T47D (cell line): ENCODE measurements at regions not wholly inside any gene's neighbourhood (a gene's known extent, or its start where the extent isn't known, plus 50 kb on each side); places are given as distances from the start of the nearest gene placed in this dataset.

Experiments
- DNase-seq, 2 experiments: peaks; one replicate each; pipeline versions ENCODE4 v3.0.0 to v3.0.0-alpha.2; 2011 to 2012; ENCODE audit warnings: low read depth in 1 of 2, low spot score in 1 of 2
- JUND ChIP-seq: IDR thresholded peaks from 2 replicates; pipeline ENCODE4 v1.6.1; 2012; ENCODE audit warnings: low read depth
- in situ Hi-C: cut with HindIII; loops from 2 replicates; pipeline ENCODE4 v1.10.0; 2016; ENCODE audit warnings: low sequenced_read_pairs, low pct_unique_long_range_greater_than_20kb

DNA sequence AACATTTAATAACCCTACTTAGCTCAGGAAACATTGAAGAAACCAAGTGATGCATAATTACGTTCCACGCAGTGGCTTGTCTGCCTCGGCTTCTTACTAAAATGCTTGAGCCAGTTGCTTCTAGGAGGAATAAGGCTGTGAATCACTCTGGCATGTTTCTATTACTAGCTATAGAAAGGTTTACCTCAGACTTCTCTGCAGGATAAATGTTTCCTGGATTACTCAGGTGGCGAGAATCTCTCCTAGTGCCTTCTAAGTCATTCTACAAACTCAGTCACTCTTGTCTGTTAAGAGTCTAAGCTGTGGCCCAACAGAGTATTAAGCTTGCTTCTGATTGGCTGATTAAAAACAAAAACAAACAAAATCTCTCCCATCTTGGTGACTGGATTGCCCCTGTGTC lies 92.0 kb upstream of the RALGPS2 start:
- in situ Hi-C loops = no loop called here
- no peak for TF ChIP-seq JUND
- DNase-seq = no peak

DNA sequence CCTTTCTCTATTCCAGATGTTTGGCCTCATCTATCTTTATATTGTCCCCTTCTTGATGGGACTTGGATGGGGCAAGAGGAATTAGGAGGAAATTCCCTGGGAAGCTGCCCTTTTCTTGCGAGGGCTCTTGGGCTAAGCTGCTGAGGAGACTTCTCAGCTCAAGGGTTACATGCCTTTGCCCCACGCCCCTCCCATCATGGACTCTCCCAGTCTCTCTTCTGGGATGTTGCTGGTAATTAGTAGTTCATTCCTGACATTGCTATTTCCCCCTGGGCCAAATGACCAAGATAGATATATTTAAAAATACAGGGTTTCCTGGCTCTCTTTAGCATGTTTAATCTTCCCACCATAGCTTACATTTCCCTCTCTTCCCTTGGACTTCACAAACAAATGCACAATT lies 90.6 kb upstream of the RALGPS2 start:
- in situ Hi-C loops = no loop called here
- TF ChIP-seq JUND = no peak
- no peak for DNase-seq

DNA sequence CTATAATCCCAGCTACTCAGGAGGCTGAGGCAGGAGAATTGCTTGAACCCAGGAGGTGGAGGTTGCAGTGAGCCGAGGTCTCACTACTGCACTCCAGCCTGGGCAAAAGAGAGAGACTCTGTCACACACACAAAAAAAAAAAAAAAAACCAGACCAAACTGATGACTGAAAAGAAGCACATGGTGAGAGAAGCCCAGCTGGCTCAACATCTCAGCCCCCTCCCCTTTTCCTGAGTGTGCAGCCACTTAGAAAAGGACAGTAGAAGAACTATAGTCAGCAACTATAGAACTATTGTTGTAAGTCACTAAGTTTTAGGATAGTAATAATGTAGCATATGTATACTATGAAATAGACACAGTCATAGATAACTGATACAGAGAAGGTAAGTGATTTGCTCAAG lies 87.2 kb upstream of the RALGPS2 start:
- in situ Hi-C loops = no loop called here

DNA sequence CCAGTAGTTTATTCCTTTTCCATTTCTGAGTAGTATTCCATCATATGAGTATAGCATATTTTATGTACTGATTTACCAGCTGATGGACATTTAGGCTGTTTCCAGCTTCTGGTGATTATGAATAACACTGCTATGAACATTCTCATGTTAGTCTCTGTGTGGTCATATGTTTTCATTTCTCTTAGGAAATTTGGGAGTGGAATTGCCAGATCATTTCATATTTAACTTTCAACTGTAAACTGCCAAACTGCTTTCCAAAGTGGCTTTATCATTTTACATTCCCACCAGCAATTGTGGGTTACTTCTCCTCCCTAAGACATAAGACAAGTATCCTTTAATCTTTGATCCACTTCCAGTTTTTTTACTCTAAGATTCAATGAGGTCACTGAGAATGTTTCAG lies 85.7 kb upstream of the RALGPS2 start:
- TF ChIP-seq JUND = no peak
- in situ Hi-C loops = no loop called here
- DNase-seq = no peak

More for the DNA sequence above, 87.2 kb upstream of the RALGPS2 start:
- DNase-seq = no peak
- no peak for TF ChIP-seq JUND

DNA sequence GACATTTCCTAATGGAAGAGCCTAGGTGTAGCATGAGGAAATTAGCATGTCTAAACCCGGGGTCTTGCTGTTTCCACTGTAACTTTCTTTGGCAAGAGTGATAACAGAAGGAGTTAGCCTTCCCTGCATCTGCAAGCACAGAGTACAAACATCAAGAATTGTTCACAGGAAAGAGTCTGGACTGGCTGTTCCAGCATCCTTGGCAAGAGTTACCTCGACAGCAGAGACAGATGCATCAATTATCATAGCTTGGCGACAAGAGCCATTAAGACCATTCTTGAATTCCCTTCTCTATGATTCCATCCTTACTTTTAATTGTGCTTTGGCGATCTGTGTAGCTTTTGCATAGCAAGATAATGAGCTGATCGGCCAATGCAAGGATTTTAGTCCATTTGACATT lies 82.8 kb upstream of the RALGPS2 start:
- DNase-seq = no peak
- no peak for TF ChIP-seq JUND
- in situ Hi-C loops = no loop called here

DNA sequence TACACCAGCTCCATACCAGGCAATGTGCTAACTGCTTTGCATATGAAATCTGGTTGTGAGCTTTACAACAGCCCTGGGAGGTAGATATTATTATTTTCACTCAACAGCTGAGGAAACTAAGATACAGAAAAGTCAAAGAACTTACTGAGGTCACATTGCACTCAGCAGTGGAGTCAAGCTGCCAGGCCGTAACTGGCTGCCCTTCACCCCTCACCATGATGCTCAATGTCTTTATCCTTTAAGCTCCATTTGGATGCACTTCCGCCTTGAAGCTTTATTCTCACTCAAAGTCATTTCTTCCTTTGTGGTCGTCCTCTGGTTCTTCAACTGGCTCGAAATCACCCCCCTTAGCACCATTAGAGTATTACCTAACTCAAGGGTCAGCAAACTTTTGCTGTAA lies 81.7 kb upstream of the RALGPS2 start:
- in situ Hi-C loops = no loop called here
- no peak for TF ChIP-seq JUND
- DNase-seq = no peak

DNA sequence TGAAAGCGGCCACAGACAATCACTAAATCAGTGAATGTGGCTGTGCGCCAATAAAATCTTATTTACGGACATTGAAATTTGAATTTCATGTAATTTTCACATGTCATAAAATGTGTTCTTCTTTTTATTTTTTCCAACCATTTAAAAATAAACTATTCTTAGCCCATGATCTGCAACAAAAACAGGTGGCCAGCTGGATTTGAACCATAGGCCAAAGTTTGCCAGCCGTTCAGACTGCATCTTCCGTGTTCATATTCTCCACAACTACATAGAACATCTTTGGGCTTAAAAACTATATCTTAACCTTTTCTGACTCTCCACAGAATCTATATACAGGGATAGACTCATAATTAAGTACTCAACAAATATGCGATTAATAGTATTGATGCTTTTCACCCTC lies 81.2 kb upstream of the RALGPS2 start:
- DNase-seq = no peak
- in situ Hi-C loops = no loop called here
- no peak for TF ChIP-seq JUND

DNA sequence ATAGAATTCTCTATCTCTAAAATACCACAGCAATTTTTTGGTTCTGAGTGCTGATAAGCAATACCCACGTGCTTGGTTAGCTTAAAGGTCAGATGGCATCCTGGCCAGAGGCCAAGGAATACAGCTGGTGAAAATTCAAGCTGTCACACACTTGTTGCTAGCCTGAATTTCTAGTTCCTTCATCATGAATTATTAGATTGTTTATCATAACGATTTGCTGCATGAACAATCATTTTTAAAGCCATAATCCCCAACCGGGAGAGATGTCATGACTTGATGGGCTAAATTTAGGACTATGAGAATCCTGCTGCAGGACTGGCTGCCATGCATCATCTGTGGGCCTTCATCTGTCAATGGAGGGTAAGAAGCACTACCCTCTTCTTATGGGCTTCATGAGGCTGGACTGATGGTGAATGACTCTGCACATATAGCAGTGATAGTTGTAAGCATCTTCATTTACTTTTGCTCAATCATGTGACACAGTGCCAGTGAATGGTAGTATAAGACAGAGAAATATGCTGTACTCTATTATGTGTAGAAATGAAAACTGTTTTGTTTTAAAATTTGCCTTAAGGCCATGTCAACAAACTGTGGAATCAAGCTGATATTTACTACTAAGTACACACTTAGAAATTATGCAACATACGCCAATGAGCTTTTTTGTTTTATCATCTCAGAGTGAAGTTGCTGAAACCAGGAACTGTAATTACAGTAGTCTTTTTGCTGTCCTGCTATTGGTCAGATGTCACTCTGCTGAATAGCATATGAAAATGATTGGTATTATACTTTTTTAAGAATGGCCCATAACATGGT lies 80.5 kb upstream of the RALGPS2 start:
- DNase-seq = no peak
- in situ Hi-C loops = no loop called here
- TF ChIP-seq JUND = no peak

DNA sequence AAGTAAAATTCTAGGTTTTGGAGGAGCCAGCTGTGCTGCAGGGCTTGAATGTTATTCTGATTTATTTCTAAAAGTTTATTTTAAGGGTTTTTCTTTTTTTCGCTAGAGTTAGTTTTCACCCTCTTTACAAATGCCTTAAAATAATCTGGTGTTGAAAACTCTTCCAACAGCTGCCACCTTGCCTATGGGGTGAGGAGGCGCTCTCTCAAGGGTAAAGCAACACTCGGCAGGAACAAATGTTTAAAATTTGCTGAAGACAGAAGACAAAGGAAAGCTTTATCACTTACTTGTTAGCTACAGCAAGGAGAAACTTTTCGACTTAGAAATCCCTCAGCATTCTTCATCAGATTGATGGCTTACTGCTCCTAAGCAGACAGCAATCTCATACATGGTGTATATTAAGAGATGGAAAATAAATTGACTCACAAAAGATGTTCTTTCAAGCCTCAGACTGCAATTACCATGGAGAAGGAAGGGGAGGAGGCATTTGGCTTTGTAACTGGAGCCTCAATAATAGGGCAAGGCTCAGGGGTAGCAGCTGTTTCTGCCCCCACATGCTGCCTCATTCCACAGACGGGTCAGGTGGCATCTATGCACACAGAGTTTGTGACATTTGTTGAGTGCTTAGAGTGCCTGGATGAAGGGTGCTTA lies 79.8 kb upstream of the RALGPS2 start:
- no peak for TF ChIP-seq JUND
- in situ Hi-C loops = no loop called here
- DNase-seq = no peak

DNA sequence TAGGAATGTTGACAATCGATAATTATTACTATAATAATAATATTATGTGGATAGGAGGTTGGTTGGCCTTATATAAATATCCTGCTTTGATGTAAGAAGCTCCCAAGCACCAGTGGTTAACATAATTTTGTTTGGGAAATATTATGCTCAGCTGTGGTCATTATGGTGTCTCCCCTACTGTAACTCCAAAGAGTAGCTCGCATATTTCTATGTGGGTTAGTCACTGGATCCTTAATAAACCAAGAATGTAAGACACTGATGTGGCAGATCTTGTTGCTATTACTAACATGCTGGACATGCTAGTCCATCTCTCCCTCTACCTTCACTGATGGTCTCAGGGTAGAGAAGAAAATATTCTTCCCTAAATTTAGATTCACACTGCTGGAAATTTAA lies 79.2 kb upstream of the RALGPS2 start:
- DNase-seq = no peak
- in situ Hi-C loops = no loop called here
- TF ChIP-seq JUND = no peak

DNA sequence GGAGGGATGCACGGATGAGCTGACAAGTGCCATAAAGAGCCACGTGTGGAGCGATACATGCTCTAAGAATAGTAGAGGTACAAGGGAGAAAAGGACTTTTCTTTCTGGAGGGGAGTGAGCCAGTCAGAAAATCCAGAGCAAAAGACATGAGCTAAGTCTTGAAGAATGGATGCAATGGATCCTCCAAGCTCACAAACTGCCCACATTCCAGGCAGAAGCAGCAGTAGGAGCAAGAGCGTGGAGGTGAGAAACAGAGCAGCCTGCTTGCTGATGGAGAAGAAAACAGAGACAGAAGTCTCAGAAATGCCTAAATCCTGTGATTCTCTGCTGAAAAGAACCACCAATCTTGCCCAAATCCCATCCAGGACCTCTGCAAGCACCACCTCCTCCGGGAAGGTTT lies 78.2 kb upstream of the RALGPS2 start:
- no peak for DNase-seq
- TF ChIP-seq JUND = no peak
- in situ Hi-C loops = no loop called here

DNA sequence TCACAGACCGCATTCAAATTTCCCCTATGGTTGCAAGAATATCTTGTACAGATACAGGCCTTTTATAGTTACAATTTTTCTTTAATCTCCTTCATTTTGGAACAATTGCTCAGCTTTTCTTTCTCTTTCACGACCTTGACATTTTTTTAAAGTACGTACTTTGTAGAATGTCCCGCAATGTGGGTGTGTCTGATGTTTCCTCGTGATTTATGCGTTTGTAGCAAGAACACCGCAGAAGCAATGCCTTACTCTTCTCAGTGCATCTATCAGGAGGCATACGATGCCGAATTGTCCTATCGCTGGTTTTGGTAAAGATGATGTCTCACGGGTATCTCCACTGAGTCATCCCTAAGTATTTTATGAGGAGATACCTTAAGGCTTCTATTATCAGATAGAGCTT lies 76.9 kb upstream of the RALGPS2 start:
- in situ Hi-C loops = no loop called here
- TF ChIP-seq JUND = no peak
- no peak for DNase-seq

DNA sequence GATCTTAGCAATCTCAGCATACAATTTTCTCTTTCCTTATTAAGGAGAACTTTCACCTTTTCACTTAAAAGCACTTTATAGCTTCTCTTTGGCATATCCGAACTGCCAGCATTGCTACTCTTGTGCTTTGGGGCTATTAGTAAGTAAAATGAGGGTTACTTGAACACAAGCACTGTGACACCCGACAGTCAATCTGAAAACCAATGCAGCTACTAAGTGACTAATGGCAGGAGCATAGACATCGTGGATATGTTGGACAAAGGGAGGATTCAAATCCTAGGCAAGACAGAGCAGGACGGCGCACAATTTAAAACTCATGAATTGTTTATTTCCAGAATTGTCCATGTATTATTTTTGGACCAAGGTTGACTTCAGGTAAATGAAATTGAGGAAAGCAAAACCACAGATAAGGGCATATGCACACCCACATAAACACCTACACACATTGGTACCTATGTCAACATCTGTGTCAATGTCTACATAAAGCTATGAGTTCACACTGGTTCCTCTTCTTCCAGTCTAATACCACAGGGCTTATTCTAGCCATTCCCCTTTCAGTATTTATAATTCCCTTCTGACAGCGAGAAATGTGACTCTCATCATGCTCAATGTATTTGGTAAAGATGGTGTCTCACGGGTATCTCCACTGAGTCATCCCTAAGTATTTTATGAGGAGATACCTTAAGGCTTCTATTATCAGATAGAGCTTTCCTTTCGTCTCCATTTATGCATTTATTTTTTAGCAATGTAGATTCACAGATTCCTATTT lies 75.3 kb upstream of the RALGPS2 start:
- no peak for TF ChIP-seq JUND
- in situ Hi-C loops = no loop called here
- no peak for DNase-seq
